NB4 (cell line): ENCODE measurements at regions not wholly inside any gene's neighbourhood (a gene's known extent, or its start where the extent isn't known, plus 50 kb on each side); places are given as distances from the start of the nearest gene placed in this dataset.

ENCODE experiments used
- CTCF ChIP-seq: IDR thresholded peaks from one replicate; pipeline ENCODE4 v1.5.1; 2012; ENCODE audit warnings: low read depth, low read length
- MAX ChIP-seq: IDR thresholded peaks from 2 replicates; pipeline ENCODE4 v1.6.1; 2011; ENCODE audit warnings: low read depth, low read length
- POLR2A ChIP-seq: IDR thresholded peaks from 2 replicates; pipeline ENCODE4 v1.6.1; 2011; ENCODE audit warnings: mild to moderate bottlenecking; ENCODE audit not compliant: insufficient read length; ENCODE audit errors: extremely low read depth

GRCh38 chr2:158733430-158733755 lies 61.7 kb upstream of the DAPL1 start:
- TF ChIP-seq CTCF (no peak), POLR2A (no peak), MAX (no peak)
